ENCODE measurements at regions not wholly inside any gene's neighbourhood (a gene's known extent, or its start where the extent isn't known, plus 50 kb on each side); places are given as distances from the start of the nearest gene placed in this dataset.

DNA sequence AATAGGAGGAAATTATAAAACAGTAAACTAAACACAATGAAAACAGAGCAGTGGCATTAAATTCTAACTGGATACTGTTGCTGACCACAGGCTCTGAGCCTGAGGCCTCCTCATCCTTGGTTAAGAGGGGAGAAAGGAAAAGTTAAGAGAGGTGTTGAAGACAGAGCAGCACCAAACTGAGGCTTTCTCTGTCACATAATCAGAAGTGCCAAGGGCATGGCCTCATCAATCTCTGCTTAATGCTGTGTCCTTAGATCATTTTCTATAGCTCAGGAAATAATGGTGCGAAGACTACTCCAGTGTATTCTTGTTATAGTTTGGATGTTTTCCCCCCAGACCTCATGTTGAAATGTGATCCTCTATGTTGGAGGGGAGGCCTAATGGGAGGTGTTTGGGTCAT, 160.9 kb upstream of the SLC1A4 start:
- no peak overlapping the region for H3K27ac Mint-ChIP-seq
- no peak overlapping the region for H2BK5ac ChIP-seq (ENCODE audit: insufficient read length, low read length)
- no CpG with 5 or more reads among the region's 1 CpG for WGBS (ENCODE audit: extremely low coverage, insufficient read length, low lambda C conversion rate)
- H3K79me2 ChIP-seq (ENCODE audit: insufficient read depth, low read length), result no peaks in the 10 kb centered on the region
- H3T11ph ChIP-seq (ENCODE audit: low read length), result no peak overlapping the region
- H4K5ac ChIP-seq (ENCODE audit: insufficient read length, low read depth, low read length), result no peak overlapping the region
- H4K8ac ChIP-seq (replicated peaks; ENCODE audit: insufficient read length, low read depth, low read length), result no peak overlapping the region
- no peak overlapping the region for H2BK12ac ChIP-seq (ENCODE audit: insufficient read length, low read depth, low read length)
- H3K56ac ChIP-seq (ENCODE audit: insufficient read length, low read depth, low read length), result no peak overlapping the region
- no peaks in the 10 kb centered on the region; a peak in 1 of 5 replicates for H3K9me3 Mint-ChIP-seq
- no peaks in the 10 kb centered on the region for H4K20me1 ChIP-seq (ENCODE audit: control insufficient read depth, insufficient read depth, insufficient read length)
- no peaks in the 10 kb centered on the region for H3K23me2 ChIP-seq (ENCODE audit: insufficient read length, low read depth, low read length, poor library complexity, severe bottlenecking)
- H3K9ac ChIP-seq (ENCODE audit: extremely low read depth, insufficient read length, low read length), result no peak overlapping the region
- H3K4ac ChIP-seq (ENCODE audit: low read depth, low read length), result no peak overlapping the region
- H3K9me3 ChIP-seq (ENCODE audit: control insufficient read depth, low read depth, low read length), result no peaks in the 10 kb centered on the region
- H2BK15ac ChIP-seq (ENCODE audit: low read depth, low read length), result no peak overlapping the region
- H3K18ac ChIP-seq (ENCODE audit: insufficient read length, low read depth, low read length), result no peak overlapping the region
- H3K4me1 ChIP-seq (ENCODE audit: insufficient read depth, low read length), result peaks cover 3% of the 10 kb centered on the region; the same call in 1 of the 2 replicates
- no peak overlapping the region for H3K27ac ChIP-seq (ENCODE audit: insufficient read length, low read depth, low read length)
- H2BK120ac ChIP-seq (ENCODE audit: low read depth, low read length, poor library complexity, severe bottlenecking), result no peak overlapping the region
- no peaks in the 10 kb centered on the region for H3K36me3 Mint-ChIP-seq (ENCODE audit: insufficient read depth in 1 of 3, low read depth in 3 of 3)
- no peak overlapping the region for H2AK5ac ChIP-seq (ENCODE audit: insufficient read length, low read length)
- no peak overlapping the region for H3K23ac ChIP-seq (ENCODE audit: insufficient read length, low read depth, low read length)
- H4K91ac ChIP-seq (ENCODE audit: insufficient read length, low read depth, low read length), result no peak overlapping the region
- H2BK20ac ChIP-seq (ENCODE audit: low read depth, low read length, poor library complexity, severe bottlenecking), result no peak overlapping the region
- no peak overlapping the region for H3K14ac ChIP-seq (ENCODE audit: insufficient read depth, low read length)
- H3K4me2 ChIP-seq (ENCODE audit: insufficient read depth, insufficient read length, low read length), result no peak overlapping the region
- DNase-seq, result no peak
- TF ChIP-seq, protein P1, sequence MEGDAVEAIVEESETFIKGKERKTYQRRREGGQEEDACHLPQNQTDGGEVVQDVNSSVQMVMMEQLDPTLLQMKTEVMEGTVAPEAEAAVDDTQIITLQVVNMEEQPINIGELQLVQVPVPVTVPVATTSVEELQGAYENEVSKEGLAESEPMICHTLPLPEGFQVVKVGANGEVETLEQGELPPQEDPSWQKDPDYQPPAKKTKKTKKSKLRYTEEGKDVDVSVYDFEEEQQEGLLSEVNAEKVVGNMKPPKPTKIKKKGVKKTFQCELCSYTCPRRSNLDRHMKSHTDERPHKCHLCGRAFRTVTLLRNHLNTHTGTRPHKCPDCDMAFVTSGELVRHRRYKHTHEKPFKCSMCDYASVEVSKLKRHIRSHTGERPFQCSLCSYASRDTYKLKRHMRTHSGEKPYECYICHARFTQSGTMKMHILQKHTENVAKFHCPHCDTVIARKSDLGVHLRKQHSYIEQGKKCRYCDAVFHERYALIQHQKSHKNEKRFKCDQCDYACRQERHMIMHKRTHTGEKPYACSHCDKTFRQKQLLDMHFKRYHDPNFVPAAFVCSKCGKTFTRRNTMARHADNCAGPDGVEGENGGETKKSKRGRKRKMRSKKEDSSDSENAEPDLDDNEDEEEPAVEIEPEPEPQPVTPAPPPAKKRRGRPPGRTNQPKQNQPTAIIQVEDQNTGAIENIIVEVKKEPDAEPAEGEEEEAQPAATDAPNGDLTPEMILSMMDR (conservative IDR thresholded peaks at IDR 0.05), result no peak
- H2AFZ ChIP-seq (ENCODE audit: low read length), result no peak overlapping the region
- no peaks in the 10 kb centered on the region for H3K79me1 ChIP-seq (ENCODE audit: insufficient read depth, low read depth, low read length, poor library complexity, severe bottlenecking)
- no peaks in the 10 kb centered on the region for H3K27me3 ChIP-seq (ENCODE audit: insufficient read depth, low read length)
- no peak overlapping the region for H3K4me3 Mint-ChIP-seq
- peaks cover 54% of the 10 kb centered on the region in 2 experiments for H3K4me1 Mint-ChIP-seq
- H3K27me3 Mint-ChIP-seq (ENCODE audit: low read depth), result peaks cover 17% of the 10 kb centered on the region

Measured in H9 (cell line).